Endodermal cell (in vitro differentiated cells): ENCODE measurements at regions not wholly inside any gene's neighbourhood (a gene's known extent, or its start where the extent isn't known, plus 50 kb on each side); places are given as distances from the start of the nearest gene placed in this dataset.

ENCODE experiments used
- DNase-seq: peaks from one replicate; pipeline ENCODE4 v3.0.0-alpha.2; 2017
- H3K27ac ChIP-seq: 2 replicates; pipeline ENCODE4 v1.5.1; 2013; ENCODE audit warnings: mild to moderate bottlenecking, low read depth, low read length, moderate library complexity
- H3K27me3 ChIP-seq: 2 replicates; pipeline ENCODE4 v1.6.1; 2013; ENCODE audit warnings: mild to moderate bottlenecking, low read length, moderate library complexity; ENCODE audit not compliant: insufficient read depth, control insufficient read depth, poor library complexity, severe bottlenecking
- H3K36me3 ChIP-seq: 2 replicates; pipeline ENCODE4 v1.7.0; 2013; ENCODE audit warnings: mild to moderate bottlenecking, low read length, moderate library complexity; ENCODE audit not compliant: control insufficient read depth, insufficient read depth
- H3K4me1 ChIP-seq: one replicate; pipeline ENCODE4 v1.7.0; 2013; ENCODE audit warnings: low read length; ENCODE audit not compliant: control insufficient read depth, insufficient read depth
- H3K4me3 ChIP-seq: 2 replicates; pipeline ENCODE4 v1.5.1; 2013; ENCODE audit warnings: mild to moderate bottlenecking, low read length, moderate library complexity
- H3K9ac ChIP-seq: 2 replicates; pipeline ENCODE4 v1.6.1; 2013; ENCODE audit warnings: mild to moderate bottlenecking, low read length, moderate library complexity; ENCODE audit not compliant: poor library complexity, severe bottlenecking; ENCODE audit errors: extremely low read depth
- H3K9me3 ChIP-seq: 2 replicates; pipeline ENCODE4 v1.6.1; 2013; ENCODE audit warnings: mild to moderate bottlenecking, low read length, moderate library complexity; ENCODE audit not compliant: control insufficient read depth
- H3K27ac Mint-ChIP-seq: 2 replicates; pipeline ENCODE4 v1.8.0; 2020; ENCODE audit warnings: mixed read lengths
- H3K27me3 Mint-ChIP-seq: 2 replicates; pipeline ENCODE4 v1.8.0; 2021; ENCODE audit warnings: mild to moderate bottlenecking, mixed read lengths; ENCODE audit not compliant: insufficient read depth
- H3K36me3 Mint-ChIP-seq: 2 replicates; pipeline ENCODE4 v1.8.0; 2020; ENCODE audit warnings: low read depth, mixed read lengths
- H3K4me1 Mint-ChIP-seq: 2 replicates; pipeline ENCODE4 v1.8.0; 2020; ENCODE audit warnings: mixed read lengths
- H3K4me3 Mint-ChIP-seq: 2 replicates; pipeline ENCODE4 v1.8.0; 2020; ENCODE audit warnings: mild to moderate bottlenecking, moderate library complexity, mixed read lengths
- H3K9me3 Mint-ChIP-seq: 2 replicates; pipeline ENCODE4 v1.8.0; 2020; ENCODE audit warnings: mild to moderate bottlenecking, mixed read lengths
- CTCF ChIP-seq: fragments of 200-600 bp; sonication (generic); conservative IDR thresholded peaks from 2 replicates; pipeline ENCODE4 v1.5.0; 2021; ENCODE audit warnings: antibody characterized with exemption, mild to moderate bottlenecking
- WGBS, 2 experiments: methylation state at CpG; one replicate each; pipeline versions ENCODE4 v1.1.5 to v1.1.7; 2013; ENCODE audit warnings: missing lambda C conversion rate in 2 of 2, mixed read lengths in 1 of 2; ENCODE audit not compliant: insufficient coverage in 1 of 2, insufficient read length in 1 of 2; 5-methylcytosine and 5-hydroxymethylcytosine counted together

- Histone ChIP-seq H3K9me3 (no peaks in the 10 kb centered on the region), H3K4me3 (no peak overlapping the region), H3K9ac (no peak overlapping the region), H3K4me1 (no peaks in the 10 kb centered on the region), H3K27me3 (no peaks in the 10 kb centered on the region), H3K27ac (no peak overlapping the region), H3K36me3 (no peaks in the 10 kb centered on the region)
- no peaks in the 10 kb centered on the region for H3K9me3 Mint-ChIP-seq
- no peak for TF ChIP-seq CTCF
- DNase-seq, result no peak
- no peaks in the 10 kb centered on the region for H3K27me3 Mint-ChIP-seq
- H3K4me1 Mint-ChIP-seq, result no peaks in the 10 kb centered on the region
- WGBS, 2 experiments, result 86 to 91% methylated on average over 5 of the region's 7 CpGs
- H3K27ac Mint-ChIP-seq, result no peak overlapping the region
- H3K4me3 Mint-ChIP-seq, result no peak overlapping the region
- H3K36me3 Mint-ChIP-seq, result no peaks in the 10 kb centered on the region
These were observed 434.6 kb upstream of the DSEL start for GRCh38 chr18:67951137-67951536.

- no peaks in the 10 kb centered on the region for H3K27me3 Mint-ChIP-seq
- TF ChIP-seq CTCF, result no peak
These were observed 422.1 kb upstream of the DSEL start for GRCh38 chr18:67938660-67939059.

GRCh38 chr18:67935638-67936037, 419.1 kb upstream of the DSEL start:
- Mint-ChIP-seq H3K9me3 (peaks cover 5% of the 10 kb centered on the region), H3K27ac (no peak overlapping the region), H3K4me1 (no peaks in the 10 kb centered on the region), H3K36me3 (no peaks in the 10 kb centered on the region), H3K27me3 (no peaks in the 10 kb centered on the region), H3K4me3 (no peak overlapping the region)
- H3K27ac ChIP-seq, result no peak overlapping the region
- no peaks in the 10 kb centered on the region for H3K4me1 ChIP-seq
- no peaks in the 10 kb centered on the region for H3K27me3 ChIP-seq
- no peak overlapping the region for H3K4me3 ChIP-seq
- no peak for DNase-seq
- H3K9me3 ChIP-seq, result no peaks in the 10 kb centered on the region
- TF ChIP-seq CTCF, result no peak
- WGBS, 2 experiments, result 85 to 100% methylated on average over 3 of the region's 3 CpGs
- no peak overlapping the region for H3K9ac ChIP-seq
- no peaks in the 10 kb centered on the region for H3K36me3 ChIP-seq

More at GRCh38 chr18:67938660-67939059, 422.1 kb upstream of the DSEL start:
- no peaks in the 10 kb centered on the region for H3K9me3 ChIP-seq
- no peaks in the 10 kb centered on the region for H3K27me3 ChIP-seq
- Mint-ChIP-seq H3K4me1 (no peaks in the 10 kb centered on the region), H3K4me3 (no peak overlapping the region), H3K27ac (no peak overlapping the region), H3K9me3 (peaks cover 5% of the 10 kb centered on the region), H3K36me3 (no peaks in the 10 kb centered on the region)
- H3K4me3 ChIP-seq, result no peak overlapping the region
- H3K27ac ChIP-seq, result no peak overlapping the region
- H3K4me1 ChIP-seq, result no peaks in the 10 kb centered on the region
- H3K9ac ChIP-seq, result no peak overlapping the region
- WGBS, 2 experiments, result 93% methylated on average over 2 to 3 of the region's 3 CpGs
- DNase-seq, result no peak
- no peaks in the 10 kb centered on the region for H3K36me3 ChIP-seq
